VCaP (cell line): ENCODE measurements at regions not wholly inside any gene's neighbourhood (a gene's known extent, or its start where the extent isn't known, plus 50 kb on each side); places are given as distances from the start of the nearest gene placed in this dataset.

Experiments used
- H3K27ac ChIP-seq: fragments of 450-650 bp; 2 replicates; pipeline ENCODE4 v1.5.1; 2017
- CTCF ChIP-seq: fragments of 450-650 bp; conservative IDR thresholded peaks from 2 replicates; pipeline ENCODE4 v1.5.1; 2017; ENCODE audit warnings: mild to moderate bottlenecking, moderate library complexity

- no peak overlapping the region for H3K27ac ChIP-seq
- TF ChIP-seq CTCF = no peak
Observed at GRCh38 chr16:17945080-17945601, 391.4 kb downstream of the NPIPA8 start.

- no peak overlapping the region for H3K27ac ChIP-seq
- TF ChIP-seq CTCF = no peak
Observed at GRCh38 chr16:17944345-17944744, 392.2 kb downstream of the NPIPA8 start.

- H3K27ac ChIP-seq = no peak overlapping the region
- TF ChIP-seq CTCF = no peak
Observed at GRCh38 chr16:17942067-17942466, 394.5 kb downstream of the NPIPA8 start.

GRCh38 chr16:17940584-17941364 lies 395.8 kb downstream of the NPIPA8 start:
- no peak for TF ChIP-seq CTCF
- no peak overlapping the region for H3K27ac ChIP-seq

- H3K27ac ChIP-seq = no peak overlapping the region
- TF ChIP-seq CTCF = no peak
Observed at GRCh38 chr16:17939723-17940122, 396.8 kb downstream of the NPIPA8 start.

GRCh38 chr16:17939122-17939536 lies 397.4 kb downstream of the NPIPA8 start:
- no peak overlapping the region for H3K27ac ChIP-seq
- TF ChIP-seq CTCF = no peak

GRCh38 chr16:17938546-17938945 lies 398.0 kb downstream of the NPIPA8 start:
- TF ChIP-seq CTCF = no peak
- no peak overlapping the region for H3K27ac ChIP-seq
